Ovary (tissue), 3 donors: ENCODE measurements at regions not wholly inside any gene's neighbourhood (a gene's known extent, or its start where the extent isn't known, plus 50 kb on each side); places are given as distances from the start of the nearest gene placed in this dataset.

Experiments used
- CTCF ChIP-seq, 3 donors: fragments of 450-650 bp in 2 of 3; fragments of 200-600 bp in 1 of 3; IDR thresholded peaks; one replicate each; pipeline versions ENCODE4 v1.5.1 to v1.8.0; 2016 to 2022; ENCODE audit warnings: antibody characterized with exemption in 3 of 3, mild to moderate bottlenecking in 1 of 3
- EP300 ChIP-seq: sonication (generic); formaldehyde crosslinking; IDR thresholded peaks from one replicate; pipeline ENCODE4 v1.6.1; 2017; ENCODE audit warnings: antibody characterized with exemption
- POLR2A ChIP-seq: fragments of 450-650 bp; IDR thresholded peaks from one replicate; pipeline ENCODE4 v1.6.1; 2017; ENCODE audit warnings: antibody characterized with exemption, mild to moderate bottlenecking, moderate library complexity
- donor health status: DM: no; HTN: no; CAD: no.

- TF ChIP-seq CTCF (IDR thresholded peaks at IDR 0.05) = no peak
- no peak for TF ChIP-seq POLR2A
- no peak for TF ChIP-seq EP300
Measured at GRCh38 chr15:67997996-67998395, 56.1 kb upstream of the PIAS1 start.
